DND-41 (cell line): ENCODE measurements at regions not wholly inside any gene's neighbourhood (a gene's known extent, or its start where the extent isn't known, plus 50 kb on each side); places are given as distances from the start of the nearest gene placed in this dataset.

ENCODE experiments used
- ATAC-seq: fragments of 200-7000 bp; cut with Tn5 transposase; 3 replicates; pipeline ENCODE4 v1.9.1; 2021; ENCODE audit warnings: low read depth; ENCODE audit not compliant: insufficient read depth
- DNase-seq: peaks from one replicate; pipeline ENCODE4 v3.0.0-alpha.2; 2020
- H2AFZ ChIP-seq: 2 replicates; pipeline ENCODE4 v1.6.0; 2012; ENCODE audit warnings: low read depth, low read length
- H3K27ac ChIP-seq: 2 replicates; pipeline ENCODE4 v1.5.1; 2012; ENCODE audit warnings: low read length, inconsistent platforms
- H3K27me3 ChIP-seq: fragments of 200-600 bp; sonication (generic); 2 replicates; pipeline ENCODE4 v1.6.0; 2012; ENCODE audit warnings: low read length, mild to moderate bottlenecking, inconsistent platforms; ENCODE audit not compliant: insufficient read depth, poor library complexity
- H3K36me3 ChIP-seq: 2 replicates; pipeline ENCODE4 v1.5.1; 2012; ENCODE audit warnings: low read length, inconsistent platforms; ENCODE audit not compliant: insufficient read depth
- H3K4me1 ChIP-seq: 2 replicates; pipeline ENCODE4 v1.5.1; 2012; ENCODE audit warnings: mild to moderate bottlenecking, low read length; ENCODE audit not compliant: insufficient read depth
- H3K4me2 ChIP-seq: 2 replicates; pipeline ENCODE4 v1.6.0; 2012; ENCODE audit warnings: mild to moderate bottlenecking, moderate library complexity, low read length, inconsistent platforms; ENCODE audit not compliant: insufficient read depth
- H3K4me3 ChIP-seq, 2 experiments: fragments of 200-600 bp in 1 of 2; shearing (Covaris generic) in 1 of 2; 2 replicates each; pipeline ENCODE4 v1.5.1; 2012 to 2016; ENCODE audit warnings: inconsistent platforms in 2 of 2, low read length in 2 of 2, mild to moderate bottlenecking in 2 of 2, low read depth in 1 of 2, moderate library complexity in 1 of 2
- H3K79me2 ChIP-seq: 2 replicates; pipeline ENCODE4 v1.6.0; 2012; ENCODE audit warnings: low read length, inconsistent platforms; ENCODE audit not compliant: insufficient read depth
- H3K9ac ChIP-seq: 2 replicates; pipeline ENCODE4 v1.6.0; 2012; ENCODE audit warnings: low read depth, mild to moderate bottlenecking, inconsistent platforms, low read length, moderate library complexity
- H3K9me3 ChIP-seq: 2 replicates; pipeline ENCODE4 v1.5.1; 2012; ENCODE audit warnings: low read length, moderate library complexity, mild to moderate bottlenecking, inconsistent platforms; ENCODE audit not compliant: insufficient read depth, severe bottlenecking
- H4K20me1 ChIP-seq: 2 replicates; pipeline ENCODE4 v1.6.0; 2012; ENCODE audit warnings: low read length; ENCODE audit not compliant: insufficient read depth
- CTCF ChIP-seq: IDR thresholded peaks from 2 replicates; pipeline ENCODE4 v1.5.1; 2012; ENCODE audit warnings: borderline replicate concordance, low read length, moderate library complexity, mild to moderate bottlenecking; ENCODE audit not compliant: poor library complexity, severe bottlenecking; ENCODE audit errors: extremely low read depth
- EZH2 ChIP-seq: IDR thresholded peaks from 3 replicates; pipeline ENCODE4 v1.6.1; 2012; ENCODE audit warnings: borderline replicate concordance, low read depth, mild to moderate bottlenecking, moderate library complexity, low read length, inconsistent platforms; ENCODE audit not compliant: severe bottlenecking

GRCh38 chr6:141259807-141260206, 872.9 kb upstream of the GJE1 start:
- H3K36me3 ChIP-seq = no peaks in the 10 kb centered on the region
- H3K9ac ChIP-seq = no peak overlapping the region
- no peak for ATAC-seq
- no peak for TF ChIP-seq EZH2
- no peak overlapping the region for H3K27ac ChIP-seq
- no peak overlapping the region for H2AFZ ChIP-seq
- H3K27me3 ChIP-seq = no peaks in the 10 kb centered on the region
- no peak overlapping the region for H3K4me3 ChIP-seq
- no peaks in the 10 kb centered on the region for H3K79me2 ChIP-seq
- no peaks in the 10 kb centered on the region for H3K4me1 ChIP-seq
- no peak overlapping the region for H3K4me2 ChIP-seq
- H4K20me1 ChIP-seq = no peaks in the 10 kb centered on the region
- DNase-seq = no peak
- no peaks in the 10 kb centered on the region for H3K9me3 ChIP-seq

- H4K20me1 ChIP-seq = no peaks in the 10 kb centered on the region
- DNase-seq = no peak
- H3K4me1 ChIP-seq = no peaks in the 10 kb centered on the region
- no peak overlapping the region for H3K4me3 ChIP-seq
- no peak overlapping the region for H3K9ac ChIP-seq
- no peaks in the 10 kb centered on the region for H3K36me3 ChIP-seq
- H3K27ac ChIP-seq = no peak overlapping the region
- TF ChIP-seq CTCF (no peak), EZH2 (no peak)
- H3K27me3 ChIP-seq = no peaks in the 10 kb centered on the region
- no peak overlapping the region for H3K4me2 ChIP-seq
- no peaks in the 10 kb centered on the region for H3K79me2 ChIP-seq
- no peaks in the 10 kb centered on the region for H3K9me3 ChIP-seq
- no peak for ATAC-seq
- no peak overlapping the region for H2AFZ ChIP-seq
These were observed 873.6 kb upstream of the GJE1 start for GRCh38 chr6:141259091-141259490.

GRCh38 chr6:141258516-141258915, 874.2 kb upstream of the GJE1 start:
- ATAC-seq = no peak
- H3K4me2 ChIP-seq = no peak overlapping the region

GRCh38 chr6:141254336-141254735, 878.4 kb upstream of the GJE1 start:
- Histone ChIP-seq H4K20me1 (no peaks in the 10 kb centered on the region), H3K4me1 (no peaks in the 10 kb centered on the region), H2AFZ (no peak overlapping the region), H3K4me2 (no peak overlapping the region), H3K9me3 (no peaks in the 10 kb centered on the region), H3K27ac (no peak overlapping the region), H3K27me3 (no peaks in the 10 kb centered on the region), H3K9ac (no peak overlapping the region), H3K36me3 (no peaks in the 10 kb centered on the region), H3K4me3 (no peak overlapping the region), H3K79me2 (no peaks in the 10 kb centered on the region)
- TF ChIP-seq EZH2 (no peak), CTCF (no peak)
- DNase-seq = no peak
- no peak for ATAC-seq

More at GRCh38 chr6:141258516-141258915, 874.2 kb upstream of the GJE1 start:
- Histone ChIP-seq H2AFZ (no peak overlapping the region), H3K9ac (no peak overlapping the region), H3K27ac (no peak overlapping the region), H3K79me2 (no peaks in the 10 kb centered on the region), H3K27me3 (no peaks in the 10 kb centered on the region), H3K9me3 (no peaks in the 10 kb centered on the region), H3K4me3 (no peak overlapping the region), H4K20me1 (no peaks in the 10 kb centered on the region), H3K36me3 (no peaks in the 10 kb centered on the region), H3K4me1 (no peaks in the 10 kb centered on the region)
- DNase-seq = no peak
- TF ChIP-seq CTCF (no peak), EZH2 (no peak)
